ENCODE measurements at regions not wholly inside any gene's neighbourhood (a gene's known extent, or its start where the extent isn't known, plus 50 kb on each side); places are given as distances from the start of the nearest gene placed in this dataset.
A peak's percentile ranks its signal among the peaks of the same experiment; 100 is the strongest.
"Not testable (repeated sequence)": the region's sequence is repeated elsewhere in the genome, so short reads cannot be mapped to it uniquely, and the experiment has no call there.

GRCh38 chr21:19049567-19049966 is 646.0 kb upstream of the TMPRSS15 start:
- Histone ChIP-seq H3K36me3 (no peaks in the 10 kb centered on the region), H3K9me3 (peaks cover 0 to 16% of the 10 kb centered on the region in 2 donors), H3K27me3 (no peaks in the 10 kb centered on the region), H3K4me1 (no peaks in the 10 kb centered on the region), H3K27ac (no peak overlapping the region), H3K4me3 (no peak overlapping the region)
- DNase-seq (no peak), ATAC-seq (no peak)
- intact Hi-C loops (cut with DNase I): no loop called here
- TF ChIP-seq, protein P1, sequence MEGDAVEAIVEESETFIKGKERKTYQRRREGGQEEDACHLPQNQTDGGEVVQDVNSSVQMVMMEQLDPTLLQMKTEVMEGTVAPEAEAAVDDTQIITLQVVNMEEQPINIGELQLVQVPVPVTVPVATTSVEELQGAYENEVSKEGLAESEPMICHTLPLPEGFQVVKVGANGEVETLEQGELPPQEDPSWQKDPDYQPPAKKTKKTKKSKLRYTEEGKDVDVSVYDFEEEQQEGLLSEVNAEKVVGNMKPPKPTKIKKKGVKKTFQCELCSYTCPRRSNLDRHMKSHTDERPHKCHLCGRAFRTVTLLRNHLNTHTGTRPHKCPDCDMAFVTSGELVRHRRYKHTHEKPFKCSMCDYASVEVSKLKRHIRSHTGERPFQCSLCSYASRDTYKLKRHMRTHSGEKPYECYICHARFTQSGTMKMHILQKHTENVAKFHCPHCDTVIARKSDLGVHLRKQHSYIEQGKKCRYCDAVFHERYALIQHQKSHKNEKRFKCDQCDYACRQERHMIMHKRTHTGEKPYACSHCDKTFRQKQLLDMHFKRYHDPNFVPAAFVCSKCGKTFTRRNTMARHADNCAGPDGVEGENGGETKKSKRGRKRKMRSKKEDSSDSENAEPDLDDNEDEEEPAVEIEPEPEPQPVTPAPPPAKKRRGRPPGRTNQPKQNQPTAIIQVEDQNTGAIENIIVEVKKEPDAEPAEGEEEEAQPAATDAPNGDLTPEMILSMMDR (IDR thresholded peaks at IDR 0.05): no peak

DNA sequence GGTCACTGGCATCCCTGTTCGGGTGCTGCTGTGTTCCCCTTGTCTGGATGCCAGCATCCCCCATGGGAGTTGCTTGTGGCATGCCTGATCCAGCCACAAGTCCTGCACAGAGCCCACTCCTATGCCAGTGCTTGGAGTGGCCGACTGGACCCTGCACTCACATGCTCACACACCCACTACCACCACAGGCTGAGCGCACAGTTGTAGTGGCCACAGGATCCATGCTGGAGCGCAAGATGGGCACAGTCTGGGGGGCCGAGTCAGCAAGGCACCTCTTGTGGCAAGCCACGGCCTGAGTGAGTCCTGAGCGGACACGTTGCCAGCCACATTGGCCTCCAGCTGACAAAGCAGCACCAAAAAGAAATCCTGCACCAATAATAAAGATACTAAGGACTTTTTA is 661.6 kb upstream of the TMPRSS15 start:
- Histone ChIP-seq H3K36me3 (no peaks in the 10 kb centered on the region), H3K27me3 (no peaks in the 10 kb centered on the region), H3K4me1 (no peaks in the 10 kb centered on the region), H3K9me3 (peaks cover 0 to 24% of the 10 kb centered on the region in 2 donors), H3K27ac (no peak overlapping the region), H3K4me3 (no peak overlapping the region)
- DNase-seq: peak in 1 of 4 donors; percentile 49
- no peak for ATAC-seq
- intact Hi-C loops (cut with DNase I): no loop called here
- TF ChIP-seq, protein P1 (IDR thresholded peaks at IDR 0.05): no peak

DNA sequence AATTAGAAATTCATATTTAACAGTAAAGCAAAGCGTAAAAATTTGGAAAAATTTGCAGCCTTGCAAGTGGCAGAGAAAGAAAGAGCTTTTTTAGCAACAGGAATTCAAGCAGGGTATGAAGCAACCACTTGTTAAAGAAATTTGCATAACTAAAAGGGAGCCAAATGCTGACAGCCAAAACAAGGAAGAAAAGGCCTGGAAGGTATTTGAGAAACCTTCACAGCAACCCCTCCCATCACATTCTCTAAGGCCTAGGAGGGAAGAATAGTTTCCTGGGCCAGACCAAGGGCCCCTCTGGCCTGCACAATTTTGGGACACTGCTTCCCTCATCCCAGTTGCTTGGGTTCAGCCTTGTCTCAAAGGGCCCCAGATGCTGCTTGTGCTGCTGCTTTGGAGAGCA is 672.4 kb upstream of the TMPRSS15 start:
- no peaks in the 10 kb centered on the region for H3K36me3 ChIP-seq
- no peaks in the 10 kb centered on the region for H3K4me1 ChIP-seq
- H3K9me3 ChIP-seq: peaks cover 0 to 36% of the 10 kb centered on the region in 2 donors
- TF ChIP-seq, protein P1 (IDR thresholded peaks at IDR 0.05): no peak
- intact Hi-C loops (cut with DNase I): no loop called here
- H3K27me3 ChIP-seq: no peaks in the 10 kb centered on the region
- no peak overlapping the region for H3K27ac ChIP-seq
- no peak for DNase-seq
- no peak overlapping the region for H3K4me3 ChIP-seq
- no peak for ATAC-seq

- intact Hi-C loops (cut with DNase I): no loop called here
- ATAC-seq: no peak
- H3K4me3 ChIP-seq: no peak overlapping the region
These were observed 706.1 kb upstream of the TMPRSS15 start for GRCh38 chr21:19109694-19110093.

DNA sequence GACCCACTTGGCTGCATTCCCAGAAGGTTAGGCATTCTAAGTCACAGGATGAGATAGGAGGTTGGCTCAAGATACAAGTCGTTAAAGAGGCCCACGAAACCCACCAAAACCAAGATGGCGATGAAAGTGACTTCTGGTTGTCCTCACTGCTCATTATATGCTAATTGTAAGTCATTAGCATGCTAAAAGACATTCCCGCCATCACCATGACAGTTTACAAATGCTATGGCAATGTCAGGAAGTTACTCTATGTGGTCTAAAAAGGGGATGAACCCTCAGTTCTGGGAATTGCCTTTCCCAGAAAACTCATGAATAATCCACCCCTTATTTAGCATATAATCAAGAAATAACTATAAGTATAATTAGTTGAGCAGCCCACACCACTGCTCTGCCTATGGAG is 715.7 kb upstream of the TMPRSS15 start:
- H3K4me1 ChIP-seq; H3K27me3 ChIP-seq; H3K27ac ChIP-seq; intact Hi-C loops (cut with DNase I); ATAC-seq; H3K4me3 ChIP-seq; H3K36me3 ChIP-seq; DNase-seq: not testable (repeated sequence)
- H3K9me3 ChIP-seq: peaks cover 0 to 17% of the 10 kb centered on the region in 2 donors

More at GRCh38 chr21:19109694-19110093, 706.1 kb upstream of the TMPRSS15 start:
- Histone ChIP-seq H3K36me3 (no peaks in the 10 kb centered on the region), H3K27me3 (no peaks in the 10 kb centered on the region), H3K4me1 (no peaks in the 10 kb centered on the region), H3K9me3 (peaks cover 0 to 10% of the 10 kb centered on the region in 2 donors), H3K27ac (no peak overlapping the region)
- TF ChIP-seq, protein P1 (IDR thresholded peaks at IDR 0.05): no peak
- no peak for DNase-seq

DNA sequence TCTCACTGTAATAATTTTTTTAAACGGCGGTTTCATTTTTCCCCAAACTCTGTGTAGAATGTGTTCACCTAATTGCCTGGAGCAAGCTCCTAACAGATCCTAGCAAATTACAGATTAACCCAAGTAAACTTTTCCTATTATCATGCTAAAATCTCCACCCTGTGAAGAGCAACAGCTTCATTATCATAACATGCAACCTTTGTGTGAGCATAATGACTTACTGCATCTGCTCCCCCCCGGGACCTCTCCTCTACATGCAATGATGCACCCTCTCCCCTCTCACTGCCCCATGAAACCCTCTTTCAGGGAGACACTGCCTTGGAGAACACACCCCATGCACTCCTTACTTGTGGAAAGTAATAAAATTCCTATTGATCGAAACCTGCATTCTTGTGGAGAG is 717.0 kb upstream of the TMPRSS15 start:
- H3K36me3 ChIP-seq: no peaks in the 10 kb centered on the region
- H3K4me3 ChIP-seq: no peak overlapping the region
- intact Hi-C loops (cut with DNase I): no loop called here
- H3K4me1 ChIP-seq: no peaks in the 10 kb centered on the region
- TF ChIP-seq, protein P1 (IDR thresholded peaks at IDR 0.05): no peak
- DNase-seq (no peak), ATAC-seq (no peak)
- no peak overlapping the region for H3K27ac ChIP-seq
- peaks cover 0 to 17% of the 10 kb centered on the region in 2 donors for H3K9me3 ChIP-seq
- H3K27me3 ChIP-seq: no peaks in the 10 kb centered on the region

All from left lung (tissue), 4 donors.